HCT116 (cell line): ENCODE measurements at regions not wholly inside any gene's neighbourhood (a gene's known extent, or its start where the extent isn't known, plus 50 kb on each side); places are given as distances from the start of the nearest gene placed in this dataset.

Experiments
- ATAC-seq: fragments of 200-7000 bp; cut with Tn5 transposase; 2 replicates; pipeline ENCODE4 v1.9.1; 2020; ENCODE audit warnings: mild to moderate bottlenecking, moderate library complexity
- BruUV-seq: library from RNA; stranded (reverse); fragments of 400-500 nt; replicated peaks from 2 replicates; lab custom pipeline; 2021; lab: Mats Ljungman, UMichigan
- CTCF ChIA-PET: fragments of 300-600 bp; sonication (Branson Sonifier 250); formaldehyde crosslinking; loops from one replicate; lab custom pipeline; 2021; ENCODE audit warnings: antibody characterized with exemption; lab: Charles Lee
- POLR2A ChIA-PET: fragments of 300-600, 350-600 bp; sonication (Branson Sonifier 250); formaldehyde crosslinking; loops from one replicate; lab custom pipeline; 2021; ENCODE audit warnings: antibody characterized with exemption; lab: Charles Lee
- RAD21 ChIA-PET, 2 experiments: fragments of 300-600 bp; sonication (Branson Sonifier 250); formaldehyde crosslinking; loops; one replicate each; lab custom pipeline; 2023; ENCODE audit warnings: low total read pairs in 2 of 2; ENCODE audit not compliant: uncharacterized antibody in 2 of 2, unreplicated experiment in 2 of 2, low non-redundant PET in 1 of 2; lab: Charles Lee
- DNase-seq: peaks from one replicate; pipeline ENCODE4 v3.0.0-alpha.2; 2010; ENCODE audit warnings: low read depth, low spot score
- H2AFZ ChIP-seq: fragments of 200-600 bp; shearing (Covaris generic), sonication (generic); 2 replicates; pipeline ENCODE4 v1.6.1; 2017; ENCODE audit warnings: low read depth, mixed run types, mixed read lengths, antibody characterized with exemption, low read length; ENCODE audit not compliant: poor library complexity, severe bottlenecking
- H3K27ac ChIP-seq: 2 replicates; pipeline ENCODE4 v1.5.1; 2012; ENCODE audit warnings: low read depth, low read length
- H3K27me3 ChIP-seq: fragments of 200-600 bp; sonication (generic); 2 replicates; pipeline ENCODE4 v1.6.1; 2016; ENCODE audit warnings: mixed run types, low read length, mixed read lengths; ENCODE audit not compliant: insufficient read depth
- H3K36me3 ChIP-seq, 2 experiments: fragments of 200-500 bp in 1 of 2; fragments of 200-600 bp in 1 of 2; sonication (Bioruptor generic) in 1 of 2; sonication (generic) in 1 of 2; 2 replicates each; pipeline versions ENCODE4 v1.5.1 to v1.6.1; 2014 to 2016; ENCODE audit warnings: low read length in 2 of 2, inconsistent platforms in 1 of 2, mixed read lengths in 1 of 2, mixed run types in 1 of 2; ENCODE audit not compliant: insufficient read depth in 2 of 2, control insufficient read depth in 1 of 2
- H3K4me1 ChIP-seq, 2 experiments: fragments of 200-600 bp in 1 of 2; sonication (generic) in 1 of 2; 2 replicates each; pipeline versions ENCODE4 v1.5.1 to v1.6.1; 2012 to 2017; ENCODE audit warnings: low read length in 2 of 2, inconsistent platforms in 1 of 2, mild to moderate bottlenecking in 1 of 2, mixed read lengths in 1 of 2, mixed run types in 1 of 2, moderate library complexity in 1 of 2; ENCODE audit not compliant: insufficient read depth in 2 of 2, control insufficient read depth in 1 of 2
- H3K4me2 ChIP-seq: fragments of 200-600 bp; sonication (generic); 2 replicates; pipeline ENCODE4 v1.6.1; 2017; ENCODE audit warnings: mixed run types, low read length, mixed read lengths
- H3K4me3 ChIP-seq, 2 experiments: fragments of 200-600 bp in 1 of 2; sonication (generic) in 1 of 2; replicated peaks in 1 of 2; 2 replicates each; pipeline ENCODE4 v1.5.1; 2011 to 2016; ENCODE audit warnings: low read length in 2 of 2, control low read depth in 1 of 2, low read depth in 1 of 2, mild to moderate bottlenecking in 1 of 2, mixed read lengths in 1 of 2, mixed run types in 1 of 2
- H3K79me2 ChIP-seq: fragments of 200-600 bp; sonication (generic); 2 replicates; pipeline ENCODE4 v1.6.1; 2017; ENCODE audit warnings: mild to moderate bottlenecking, mixed run types, low read length, moderate library complexity, mixed read lengths; ENCODE audit not compliant: insufficient read depth
- H3K9ac ChIP-seq: fragments of 200-600 bp; sonication (generic); 2 replicates; pipeline ENCODE4 v1.6.1; 2016; ENCODE audit warnings: low read length, mixed read lengths
- H3K9me2 ChIP-seq: fragments of 200-600 bp; sonication (generic), shearing (Covaris generic); 2 replicates; pipeline ENCODE4 v1.6.1; 2017; ENCODE audit warnings: mixed run types, mild to moderate bottlenecking, moderate library complexity; ENCODE audit not compliant: insufficient read depth
- H3K9me3 ChIP-seq, 2 experiments: fragments of 200-500 bp in 1 of 2; fragments of 200-600 bp in 1 of 2; sonication (Bioruptor generic) in 1 of 2; sonication (generic) in 1 of 2; 2 replicates each; pipeline ENCODE4 v1.6.1; 2014 to 2017; ENCODE audit warnings: low read length in 2 of 2, mixed read lengths in 2 of 2, inconsistent platforms in 1 of 2, low read depth in 1 of 2, mild to moderate bottlenecking in 1 of 2, mixed run types in 1 of 2, moderate library complexity in 1 of 2; ENCODE audit not compliant: control insufficient read depth in 1 of 2, insufficient read depth in 1 of 2
- H4K20me1 ChIP-seq: fragments of 200-600 bp; sonication (generic), shearing (Covaris generic); 2 replicates; pipeline ENCODE4 v1.6.1; 2017; ENCODE audit warnings: mixed run types, mild to moderate bottlenecking, moderate library complexity; ENCODE audit not compliant: insufficient read depth
- CBX3 ChIP-seq: IDR thresholded peaks from 2 replicates; pipeline ENCODE4 v1.6.1; 2012; ENCODE audit warnings: low read depth
- CEBPB ChIP-seq: IDR thresholded peaks from 2 replicates; pipeline ENCODE4 v1.6.1; 2012; ENCODE audit warnings: low read depth
- JUND ChIP-seq: IDR thresholded peaks from 2 replicates; pipeline ENCODE4 v1.6.1; 2012
- POLR2A ChIP-seq: IDR thresholded peaks from 2 replicates; pipeline ENCODE4 v1.7.0; 2011; ENCODE audit warnings: borderline replicate concordance; ENCODE audit not compliant: insufficient read depth, insufficient read length; ENCODE audit errors: extremely low read depth
- POLR2AphosphoS5 ChIP-seq: IDR thresholded peaks from 2 replicates; pipeline ENCODE4 v1.6.1; 2011; ENCODE audit warnings: mild to moderate bottlenecking, low read depth, low read length, moderate library complexity
- SIN3A ChIP-seq: IDR thresholded peaks from 2 replicates; pipeline ENCODE4 v1.6.1; 2012; ENCODE audit warnings: low read depth
- SP1 ChIP-seq: IDR thresholded peaks from 2 replicates; pipeline ENCODE4 v1.6.1; 2012; ENCODE audit warnings: low read depth
- TCF7L2 ChIP-seq: IDR thresholded peaks from 2 replicates; pipeline ENCODE4 v1.7.0; 2011; ENCODE audit warnings: borderline replicate concordance, inconsistent platforms; ENCODE audit not compliant: insufficient read depth, insufficient read length; ENCODE audit errors: extremely low read depth
- YY1 ChIP-seq: IDR thresholded peaks from 2 replicates; pipeline ENCODE4 v1.6.1; 2011; ENCODE audit warnings: low read length, low read depth, moderate library complexity, mild to moderate bottlenecking; ENCODE audit not compliant: insufficient replicate concordance; ENCODE audit errors: extremely low read depth
- ZFX ChIP-seq: fragments of 450-650 bp; IDR thresholded peaks from 2 replicates; pipeline ENCODE4 v1.6.1; 2017
- ZNF274 ChIP-seq: fragments of 200-500 bp; sonication (Bioruptor generic); IDR thresholded peaks from 2 replicates; pipeline ENCODE4 v1.6.1; 2014; ENCODE audit warnings: mild to moderate bottlenecking, low read depth, low read length, inconsistent platforms
- intact Hi-C: fragments of 100-400 bp; cut with micrococcal nuclease; formaldehyde crosslinking; loops from 2 replicates; pipeline ENCODE4 v1.10.0; 2022
- TF ChIP-seq, protein P1 (sequence below): IDR thresholded peaks from 2 replicates; pipeline ENCODE4 v1.6.1; 2012
- TF ChIP-seq, protein P2 (sequence below), 3 experiments: fragments of 200-600 bp in 1 of 3; sonication (generic) in 1 of 3; IDR thresholded peaks in 2 of 3; conservative IDR thresholded peaks in 1 of 3; 2 replicates each; pipeline ENCODE4 v1.5.1; 2012 to 2017; ENCODE audit warnings: low read depth in 2 of 3, low read length in 2 of 3, antibody characterized with exemption in 1 of 3, borderline replicate concordance in 1 of 3, control low read depth in 1 of 3, mild to moderate bottlenecking in 1 of 3, mixed read lengths in 1 of 3, mixed run types in 1 of 3, moderate library complexity in 1 of 3; ENCODE audit not compliant: insufficient read depth in 1 of 3

DNA sequence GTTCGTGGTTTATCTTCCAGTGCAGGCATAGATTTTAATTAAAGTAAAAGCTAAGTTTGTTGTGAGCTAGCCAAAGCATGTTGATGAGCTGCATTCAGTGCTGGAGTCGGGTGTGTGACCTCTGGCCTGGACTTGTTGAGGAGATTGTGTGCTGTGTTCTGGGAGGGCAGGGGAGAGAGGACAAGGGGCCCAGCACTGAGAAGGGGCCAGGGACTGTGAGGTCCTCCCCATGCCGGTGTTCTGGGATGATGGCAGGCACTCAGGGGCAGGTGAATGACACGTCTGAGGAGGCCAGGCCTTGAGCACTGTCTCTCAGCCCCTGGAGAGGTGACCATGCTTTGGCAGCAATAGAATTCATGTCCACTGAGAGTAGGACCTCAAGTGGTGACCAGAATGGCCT, 97.9 kb downstream of the FOXF2 start:
- Histone ChIP-seq H3K9me3 (no peaks in the 10 kb centered on the region), H3K9ac (no peak overlapping the region), H3K9me2 (no peaks in the 10 kb centered on the region), H3K4me2 (no peak overlapping the region), H3K4me1 (peaks cover 4 to 28% of the 10 kb centered on the region in 2 experiments; a peak in 3 of 4 replicates), H3K27me3 (no peaks in the 10 kb centered on the region), H2AFZ (no peak overlapping the region), H4K20me1 (no peaks in the 10 kb centered on the region), H3K79me2 (no peaks in the 10 kb centered on the region), H3K36me3 (no peaks in the 10 kb centered on the region), H3K4me3 (no peak overlapping the region), H3K27ac (no peak overlapping the region)
- ChIA-PET RAD21 (no interaction called here), CTCF (no interaction called here), POLR2A (no interaction called here)
- intact Hi-C loops, result no loop called here
- DNase-seq, result no peak
- no TSS peak for BruUV-seq
- no peak for TF ChIP-seq CBX3
- TF ChIP-seq YY1, result no peak
- TF ChIP-seq, protein P1, sequence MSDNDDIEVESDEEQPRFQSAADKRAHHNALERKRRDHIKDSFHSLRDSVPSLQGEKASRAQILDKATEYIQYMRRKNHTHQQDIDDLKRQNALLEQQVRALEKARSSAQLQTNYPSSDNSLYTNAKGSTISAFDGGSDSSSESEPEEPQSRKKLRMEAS, result no peak
- no peak for TF ChIP-seq SP1
- no peak for TF ChIP-seq TCF7L2
- TF ChIP-seq ZFX, result no peak
- TF ChIP-seq, protein P2, sequence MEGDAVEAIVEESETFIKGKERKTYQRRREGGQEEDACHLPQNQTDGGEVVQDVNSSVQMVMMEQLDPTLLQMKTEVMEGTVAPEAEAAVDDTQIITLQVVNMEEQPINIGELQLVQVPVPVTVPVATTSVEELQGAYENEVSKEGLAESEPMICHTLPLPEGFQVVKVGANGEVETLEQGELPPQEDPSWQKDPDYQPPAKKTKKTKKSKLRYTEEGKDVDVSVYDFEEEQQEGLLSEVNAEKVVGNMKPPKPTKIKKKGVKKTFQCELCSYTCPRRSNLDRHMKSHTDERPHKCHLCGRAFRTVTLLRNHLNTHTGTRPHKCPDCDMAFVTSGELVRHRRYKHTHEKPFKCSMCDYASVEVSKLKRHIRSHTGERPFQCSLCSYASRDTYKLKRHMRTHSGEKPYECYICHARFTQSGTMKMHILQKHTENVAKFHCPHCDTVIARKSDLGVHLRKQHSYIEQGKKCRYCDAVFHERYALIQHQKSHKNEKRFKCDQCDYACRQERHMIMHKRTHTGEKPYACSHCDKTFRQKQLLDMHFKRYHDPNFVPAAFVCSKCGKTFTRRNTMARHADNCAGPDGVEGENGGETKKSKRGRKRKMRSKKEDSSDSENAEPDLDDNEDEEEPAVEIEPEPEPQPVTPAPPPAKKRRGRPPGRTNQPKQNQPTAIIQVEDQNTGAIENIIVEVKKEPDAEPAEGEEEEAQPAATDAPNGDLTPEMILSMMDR (IDR thresholded peaks at IDR 0.05 in 2 of 3, conservative IDR thresholded peaks at IDR 0.05 in 1 of 3; ENCODE audit: borderline replicate concordance in 1 of 3, insufficient read depth in 1 of 3, low read depth in 2 of 3, low read length in 2 of 3), result no peak
- TF ChIP-seq ZNF274, result no peak
- no peak for TF ChIP-seq SIN3A
- no peak for TF ChIP-seq POLR2AphosphoS5
- no peak for TF ChIP-seq JUND
- TF ChIP-seq POLR2A, result no peak
- TF ChIP-seq CEBPB, result no peak
- no peak for ATAC-seq
